ENCODE measurements at regions not wholly inside any gene's neighbourhood (a gene's known extent, or its start where the extent isn't known, plus 50 kb on each side); places are given as distances from the start of the nearest gene placed in this dataset.

- DNase-seq (ENCODE audit: low spot score): no peak
- intact Hi-C loops (cut with micrococcal nuclease; ENCODE audit: unreplicated experiment): no loop called here
- BruUV-seq (replicated peaks): no TSS peak
- H3K4me2 ChIP-seq (ENCODE audit: low read length): no peak overlapping the region
- no peak overlapping the region for H3K27ac ChIP-seq (ENCODE audit: low read depth, low read length, poor library complexity, severe bottlenecking)
- no peaks in the 10 kb centered on the region for H4K20me1 ChIP-seq (ENCODE audit: insufficient read depth, low read length)
- POLR2A ChIA-PET: no interaction called here
- H3K36me3 ChIP-seq (ENCODE audit: insufficient read depth, low read length): no peaks in the 10 kb centered on the region
- CTCF ChIA-PET (ENCODE audit: unreplicated experiment): no interaction called here
- H3K9me2 ChIP-seq (ENCODE audit: insufficient read depth, low read length): no peaks in the 10 kb centered on the region
- H3K4me1 ChIP-seq (ENCODE audit: insufficient read depth, low read length, poor library complexity, severe bottlenecking): no peaks in the 10 kb centered on the region
- no peaks in the 10 kb centered on the region for H3K9me3 ChIP-seq (ENCODE audit: low read length)
- no peak overlapping the region for H2AFZ ChIP-seq (ENCODE audit: low read length)
- no peak overlapping the region for H3K4me3 ChIP-seq (ENCODE audit: low read depth, low read length, poor library complexity, severe bottlenecking)
- TF ChIP-seq CTCF (conservative IDR thresholded peaks at IDR 0.05; ENCODE audit: low read length) (no peak), EZH2phosphoT487 (IDR thresholded peaks at IDR 0.05; ENCODE audit: borderline replicate concordance, low read depth, low read length) (no peak)
- no peaks in the 10 kb centered on the region for H3K79me2 ChIP-seq (ENCODE audit: insufficient read depth, low read depth, low read length)
These were observed 214.2 kb upstream of the ERBB4 start for GRCh38 chr2:212752730-212753351.

GRCh38 chr2:212745359-212745758 lies 206.8 kb upstream of the ERBB4 start:
- intact Hi-C loops (cut with micrococcal nuclease; ENCODE audit: unreplicated experiment): no loop called here
- no peak for DNase-seq (ENCODE audit: low spot score)
- no peak overlapping the region for H3K27ac ChIP-seq (ENCODE audit: low read depth, low read length, poor library complexity, severe bottlenecking)
- H3K79me2 ChIP-seq (ENCODE audit: insufficient read depth, low read depth, low read length): no peaks in the 10 kb centered on the region
- no TSS peak for BruUV-seq (replicated peaks)
- H3K4me1 ChIP-seq (ENCODE audit: insufficient read depth, low read length, poor library complexity, severe bottlenecking): no peaks in the 10 kb centered on the region
- no peak overlapping the region for H3K4me3 ChIP-seq (ENCODE audit: low read depth, low read length, poor library complexity, severe bottlenecking)
- TF ChIP-seq EZH2phosphoT487 (IDR thresholded peaks at IDR 0.05; ENCODE audit: borderline replicate concordance, low read depth, low read length) (no peak), CTCF (conservative IDR thresholded peaks at IDR 0.05; ENCODE audit: low read length) (no peak)
- H3K36me3 ChIP-seq (ENCODE audit: insufficient read depth, low read length): no peaks in the 10 kb centered on the region
- H3K4me2 ChIP-seq (ENCODE audit: low read length): no peak overlapping the region
- ChIA-PET POLR2A (interaction anchor here (1.1 kb wide), 1 partner anchor 15 kb away, joined by 4 read pairs; no protein-coding TSS in a partner anchor), CTCF (ENCODE audit: unreplicated experiment) (no interaction called here)
- H4K20me1 ChIP-seq (ENCODE audit: insufficient read depth, low read length): no peaks in the 10 kb centered on the region
- H3K9me3 ChIP-seq (ENCODE audit: low read length): no peaks in the 10 kb centered on the region
- no peaks in the 10 kb centered on the region for H3K9me2 ChIP-seq (ENCODE audit: insufficient read depth, low read length)
- no peak overlapping the region for H2AFZ ChIP-seq (ENCODE audit: low read length)

GRCh38 chr2:212737392-212738172 lies 199.0 kb upstream of the ERBB4 start:
- intact Hi-C loops (cut with micrococcal nuclease; ENCODE audit: unreplicated experiment): no loop called here
- no peaks in the 10 kb centered on the region for H3K9me3 ChIP-seq (ENCODE audit: low read length)
- H3K27ac ChIP-seq (ENCODE audit: low read depth, low read length, poor library complexity, severe bottlenecking): no peak overlapping the region
- POLR2A ChIA-PET: interaction anchor here (0.5 to 1.4 kb wide), 3 partner anchors 35 to 133 kb away, joined by 3 read pairs; no protein-coding TSS in a partner anchor
- no peak overlapping the region for H2AFZ ChIP-seq (ENCODE audit: low read length)
- no peaks in the 10 kb centered on the region for H4K20me1 ChIP-seq (ENCODE audit: insufficient read depth, low read length)
- no peaks in the 10 kb centered on the region for H3K9me2 ChIP-seq (ENCODE audit: insufficient read depth, low read length)
- no peak for DNase-seq (ENCODE audit: low spot score)
- TF ChIP-seq EZH2phosphoT487 (IDR thresholded peaks at IDR 0.05; ENCODE audit: borderline replicate concordance, low read depth, low read length) (no peak), CTCF (conservative IDR thresholded peaks at IDR 0.05; ENCODE audit: low read length) (no peak)
- H3K4me1 ChIP-seq (ENCODE audit: insufficient read depth, low read length, poor library complexity, severe bottlenecking): no peaks in the 10 kb centered on the region
- no peak overlapping the region for H3K4me2 ChIP-seq (ENCODE audit: low read length)
- CTCF ChIA-PET (ENCODE audit: unreplicated experiment): no interaction called here
- H3K79me2 ChIP-seq (ENCODE audit: insufficient read depth, low read depth, low read length): no peaks in the 10 kb centered on the region
- no TSS peak for BruUV-seq (replicated peaks)
- no peaks in the 10 kb centered on the region for H3K36me3 ChIP-seq (ENCODE audit: insufficient read depth, low read length)
- no peak overlapping the region for H3K4me3 ChIP-seq (ENCODE audit: low read depth, low read length, poor library complexity, severe bottlenecking)
